ENCODE measurements at regions not wholly inside any gene's neighbourhood (a gene's known extent, or its start where the extent isn't known, plus 50 kb on each side); places are given as distances from the start of the nearest gene placed in this dataset.

GRCh38 chr3:22089284-22089683 lies 338.3 kb upstream of the ZNF385D start:
- peak; percentile 7 for DNase-seq (ENCODE audit: low spot score)
- H3K36me3 Mint-ChIP-seq (ENCODE audit: low read depth, unreplicated experiment), result no peaks in the 10 kb centered on the region
- no peak overlapping the region for H3K4me3 Mint-ChIP-seq (ENCODE audit: unreplicated experiment)
- H3K9me3 Mint-ChIP-seq (ENCODE audit: unreplicated experiment), result no peaks in the 10 kb centered on the region
- H3K27ac Mint-ChIP-seq (ENCODE audit: unreplicated experiment), result no peak overlapping the region
- H3K27me3 Mint-ChIP-seq (ENCODE audit: unreplicated experiment), result no peaks in the 10 kb centered on the region
- peak; percentile 26 for TF ChIP-seq CTCF (IDR thresholded peaks at IDR 0.05; ENCODE audit: unreplicated experiment)
- H3K4me1 Mint-ChIP-seq (ENCODE audit: unreplicated experiment), result no peaks in the 10 kb centered on the region

- Mint-ChIP-seq H3K9me3 (ENCODE audit: unreplicated experiment) (no peaks in the 10 kb centered on the region), H3K36me3 (ENCODE audit: low read depth, unreplicated experiment) (no peaks in the 10 kb centered on the region), H3K4me3 (ENCODE audit: unreplicated experiment) (no peak overlapping the region), H3K4me1 (ENCODE audit: unreplicated experiment) (no peaks in the 10 kb centered on the region), H3K27ac (ENCODE audit: unreplicated experiment) (no peak overlapping the region), H3K27me3 (ENCODE audit: unreplicated experiment) (no peaks in the 10 kb centered on the region)
- no peak for TF ChIP-seq CTCF (IDR thresholded peaks at IDR 0.05; ENCODE audit: unreplicated experiment)
- no peak for DNase-seq (ENCODE audit: low spot score)
These were observed 340.3 kb upstream of the ZNF385D start for GRCh38 chr3:22091329-22091728.

GRCh38 chr3:22098021-22098420 lies 347.0 kb upstream of the ZNF385D start:
- TF ChIP-seq CTCF (IDR thresholded peaks at IDR 0.05; ENCODE audit: unreplicated experiment), result no peak
- no peak for DNase-seq (ENCODE audit: low spot score)
- H3K27me3 Mint-ChIP-seq (ENCODE audit: unreplicated experiment), result no peaks in the 10 kb centered on the region
- no peak overlapping the region for H3K27ac Mint-ChIP-seq (ENCODE audit: unreplicated experiment)
- no peaks in the 10 kb centered on the region for H3K9me3 Mint-ChIP-seq (ENCODE audit: unreplicated experiment)
- no peaks in the 10 kb centered on the region for H3K36me3 Mint-ChIP-seq (ENCODE audit: low read depth, unreplicated experiment)
- H3K4me1 Mint-ChIP-seq (ENCODE audit: unreplicated experiment), result no peaks in the 10 kb centered on the region
- H3K4me3 Mint-ChIP-seq (ENCODE audit: unreplicated experiment), result no peak overlapping the region

GRCh38 chr3:22101351-22101750 lies 350.3 kb upstream of the ZNF385D start:
- Mint-ChIP-seq H3K4me1 (ENCODE audit: unreplicated experiment) (no peaks in the 10 kb centered on the region), H3K4me3 (ENCODE audit: unreplicated experiment) (no peak overlapping the region)

GRCh38 chr3:22101811-22102210 lies 350.8 kb upstream of the ZNF385D start:
- Mint-ChIP-seq H3K9me3 (ENCODE audit: unreplicated experiment) (no peaks in the 10 kb centered on the region), H3K4me1 (ENCODE audit: unreplicated experiment) (no peaks in the 10 kb centered on the region), H3K4me3 (ENCODE audit: unreplicated experiment) (no peak overlapping the region), H3K27ac (ENCODE audit: unreplicated experiment) (no peak overlapping the region), H3K27me3 (ENCODE audit: unreplicated experiment) (no peaks in the 10 kb centered on the region), H3K36me3 (ENCODE audit: low read depth, unreplicated experiment) (no peaks in the 10 kb centered on the region)
- no peak for TF ChIP-seq CTCF (IDR thresholded peaks at IDR 0.05; ENCODE audit: unreplicated experiment)
- DNase-seq (ENCODE audit: low spot score), result no peak

More at GRCh38 chr3:22101351-22101750, 350.3 kb upstream of the ZNF385D start:
- no peaks in the 10 kb centered on the region for H3K27me3 Mint-ChIP-seq (ENCODE audit: unreplicated experiment)
- no peak for TF ChIP-seq CTCF (IDR thresholded peaks at IDR 0.05; ENCODE audit: unreplicated experiment)
- no peak for DNase-seq (ENCODE audit: low spot score)
- H3K36me3 Mint-ChIP-seq (ENCODE audit: low read depth, unreplicated experiment), result no peaks in the 10 kb centered on the region
- no peak overlapping the region for H3K27ac Mint-ChIP-seq (ENCODE audit: unreplicated experiment)
- no peaks in the 10 kb centered on the region for H3K9me3 Mint-ChIP-seq (ENCODE audit: unreplicated experiment)

Measured in endothelial cell (in vitro differentiated cells).